Transverse colon (tissue), 4 donors: ENCODE measurements at regions not wholly inside any gene's neighbourhood (a gene's known extent, or its start where the extent isn't known, plus 50 kb on each side); places are given as distances from the start of the nearest gene placed in this dataset.

ENCODE experiments used
- POLR2A ChIP-seq: fragments of 450-650 bp; IDR thresholded peaks from one replicate; pipeline ENCODE4 v1.6.1; 2016; ENCODE audit warnings: antibody characterized with exemption, mild to moderate bottlenecking, moderate library complexity
- POLR2AphosphoS5 ChIP-seq, 3 donors: sonication (generic); formaldehyde crosslinking; IDR thresholded peaks; one replicate each; pipeline ENCODE4 v1.6.1; 2016; ENCODE audit warnings: antibody characterized with exemption in 3 of 3
- TF ChIP-seq, protein P1 (sequence below), 5 experiments: fragments of 200-600 bp in 3 of 5; fragments of 450-650 bp in 2 of 5; sonication (generic) in 3 of 5; IDR thresholded peaks; 1 replicate in 2 of 5; 2 replicates in 3 of 5; pipeline ENCODE4 v1.5.1; 2016 to 2017; ENCODE audit warnings: antibody characterized with exemption in 5 of 5, inconsistent platforms in 3 of 5, mild to moderate bottlenecking in 2 of 5, moderate library complexity in 1 of 5

- TF ChIP-seq POLR2AphosphoS5 (IDR thresholded peaks at IDR 0.05) (no peak), POLR2A (no peak)
- TF ChIP-seq, protein P1, sequence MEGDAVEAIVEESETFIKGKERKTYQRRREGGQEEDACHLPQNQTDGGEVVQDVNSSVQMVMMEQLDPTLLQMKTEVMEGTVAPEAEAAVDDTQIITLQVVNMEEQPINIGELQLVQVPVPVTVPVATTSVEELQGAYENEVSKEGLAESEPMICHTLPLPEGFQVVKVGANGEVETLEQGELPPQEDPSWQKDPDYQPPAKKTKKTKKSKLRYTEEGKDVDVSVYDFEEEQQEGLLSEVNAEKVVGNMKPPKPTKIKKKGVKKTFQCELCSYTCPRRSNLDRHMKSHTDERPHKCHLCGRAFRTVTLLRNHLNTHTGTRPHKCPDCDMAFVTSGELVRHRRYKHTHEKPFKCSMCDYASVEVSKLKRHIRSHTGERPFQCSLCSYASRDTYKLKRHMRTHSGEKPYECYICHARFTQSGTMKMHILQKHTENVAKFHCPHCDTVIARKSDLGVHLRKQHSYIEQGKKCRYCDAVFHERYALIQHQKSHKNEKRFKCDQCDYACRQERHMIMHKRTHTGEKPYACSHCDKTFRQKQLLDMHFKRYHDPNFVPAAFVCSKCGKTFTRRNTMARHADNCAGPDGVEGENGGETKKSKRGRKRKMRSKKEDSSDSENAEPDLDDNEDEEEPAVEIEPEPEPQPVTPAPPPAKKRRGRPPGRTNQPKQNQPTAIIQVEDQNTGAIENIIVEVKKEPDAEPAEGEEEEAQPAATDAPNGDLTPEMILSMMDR (IDR thresholded peaks at IDR 0.05), result no peak
Observed at GRCh38 chr17:65359016-65359415, 202.4 kb downstream of the AXIN2 start.
